Muscle layer of duodenum (tissue), 2 donors: ENCODE measurements at regions not wholly inside any gene's neighbourhood (a gene's known extent, or its start where the extent isn't known, plus 50 kb on each side); places are given as distances from the start of the nearest gene placed in this dataset.
"Not testable (repeated sequence)": the region's sequence is repeated elsewhere in the genome, so short reads cannot be mapped to it uniquely, and the experiment has no call there.

Experiments
- H3K27ac ChIP-seq: one replicate; pipeline ENCODE4 v1.7.0; 2013; ENCODE audit warnings: mild to moderate bottlenecking, low read length
- H3K27me3 ChIP-seq: one replicate; pipeline ENCODE4 v1.7.0; 2013; ENCODE audit warnings: low read depth, mild to moderate bottlenecking, control low read depth, low read length
- H3K36me3 ChIP-seq, 2 donors: one replicate each; pipeline ENCODE4 v1.7.0; 2013; ENCODE audit warnings: low read length in 2 of 2, control low read depth in 1 of 2, mild to moderate bottlenecking in 1 of 2; ENCODE audit not compliant: insufficient read depth in 2 of 2, control insufficient read depth in 1 of 2
- H3K4me1 ChIP-seq, 2 donors: one replicate each; pipeline ENCODE4 v1.7.0; 2013; ENCODE audit warnings: low read length in 2 of 2, mild to moderate bottlenecking in 2 of 2, control low read depth in 1 of 2, moderate library complexity in 1 of 2; ENCODE audit not compliant: insufficient read depth in 2 of 2, control insufficient read depth in 1 of 2
- H3K4me3 ChIP-seq, 2 donors: one replicate each; pipeline ENCODE4 v1.7.0; 2013; ENCODE audit warnings: low read length in 2 of 2, low read depth in 1 of 2, mild to moderate bottlenecking in 1 of 2
- H3K9me3 ChIP-seq, 2 donors: one replicate each; pipeline ENCODE4 v1.7.0; 2013; ENCODE audit warnings: low read length in 2 of 2, control low read depth in 1 of 2, mild to moderate bottlenecking in 1 of 2; ENCODE audit not compliant: control insufficient read depth in 1 of 2
- donor health status: healthy.

DNA sequence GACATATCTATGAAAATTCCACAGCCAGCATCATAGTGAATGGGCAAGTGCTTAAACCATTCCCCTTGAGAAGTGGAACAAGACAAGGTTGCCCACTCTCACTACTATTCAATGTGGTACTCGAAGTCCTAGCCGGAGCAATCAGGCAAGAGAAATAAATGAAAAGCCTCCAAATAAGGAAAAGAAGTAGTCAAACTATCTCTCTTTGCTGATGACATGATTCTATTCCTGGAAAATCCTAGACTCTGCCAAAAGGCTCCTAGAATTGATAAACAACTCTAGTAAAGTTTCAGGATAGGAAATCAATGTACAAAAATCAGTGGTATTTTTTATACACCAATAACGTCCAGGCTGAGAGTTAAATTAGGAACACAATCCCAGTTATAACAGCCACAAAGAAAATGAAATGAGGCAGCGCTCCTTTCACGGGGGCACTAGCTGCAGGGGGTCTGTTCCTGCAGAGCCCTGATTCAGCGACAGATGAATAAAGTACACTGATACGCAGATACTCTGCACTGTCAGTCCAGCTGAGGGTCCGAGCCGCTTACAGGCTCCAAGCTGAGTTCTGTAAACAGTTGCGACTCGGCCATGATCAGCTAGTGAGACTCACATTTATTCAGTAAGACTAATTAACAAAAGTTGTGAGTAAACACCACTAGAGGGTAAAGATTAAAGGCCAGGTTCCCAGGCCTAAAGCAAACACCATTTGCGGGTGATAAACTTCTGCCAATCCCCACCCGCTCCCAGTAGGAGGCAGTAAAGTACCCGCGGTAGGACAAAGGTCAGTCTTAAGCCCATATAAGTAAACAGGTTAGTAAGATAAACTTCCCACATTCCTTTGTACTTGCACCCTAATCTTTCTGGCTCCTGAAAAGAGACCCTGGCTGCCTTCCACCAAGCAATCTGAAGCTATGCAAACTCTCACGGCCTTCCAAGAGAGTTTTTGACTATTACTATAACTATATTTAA is 290.6 kb upstream of the GRID2 start:
- Histone ChIP-seq H3K4me3 (no peak overlapping the region), H3K27ac (no peak overlapping the region), H3K9me3 (no peaks in the 10 kb centered on the region)

DNA sequence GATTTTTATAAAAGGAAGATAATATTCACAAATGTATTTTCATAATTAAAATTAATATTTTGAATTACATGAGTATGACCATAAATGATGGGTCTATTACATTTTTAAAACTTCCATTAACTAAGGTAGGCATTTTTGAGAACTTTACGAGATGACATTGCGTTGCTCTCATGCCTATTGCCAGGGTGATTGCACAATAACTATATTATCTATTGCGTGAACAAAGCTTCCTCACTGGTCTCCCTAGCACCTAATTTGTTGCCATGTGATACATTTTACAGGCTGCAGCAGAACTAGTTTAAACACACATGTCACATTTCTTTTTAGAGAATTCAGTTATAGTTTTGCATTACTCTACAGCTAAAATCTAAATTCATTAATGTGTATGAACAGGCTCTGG is 289.7 kb upstream of the GRID2 start:
- Histone ChIP-seq H3K9me3 (no peaks in the 10 kb centered on the region), H3K27me3 (no peaks in the 10 kb centered on the region), H3K27ac (no peak overlapping the region), H3K4me3 (no peak overlapping the region), H3K36me3 (no peaks in the 10 kb centered on the region), H3K4me1 (no peaks in the 10 kb centered on the region)

More for the DNA sequence above, 290.6 kb upstream of the GRID2 start:
- no peaks in the 10 kb centered on the region for H3K36me3 ChIP-seq
- no peaks in the 10 kb centered on the region for H3K27me3 ChIP-seq
- H3K4me1 ChIP-seq: no peaks in the 10 kb centered on the region

DNA sequence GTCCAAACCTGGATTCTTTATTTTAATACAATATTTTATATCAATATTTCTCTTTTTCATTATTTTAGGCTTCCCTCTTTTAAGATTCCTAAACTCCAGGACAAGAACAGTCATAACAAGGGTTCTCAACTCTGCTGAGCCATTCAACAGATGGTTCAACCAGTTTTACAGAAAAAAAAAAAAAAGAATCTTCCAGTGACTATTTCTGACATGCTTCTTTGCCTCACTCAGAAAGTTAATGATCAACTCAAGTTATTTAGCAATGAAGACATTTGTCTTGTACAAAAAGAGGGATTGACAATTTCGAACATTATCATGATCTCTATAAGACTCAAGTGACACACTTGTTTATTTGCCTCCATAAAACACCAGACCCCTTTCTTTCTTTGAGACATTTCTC is 282.6 kb upstream of the GRID2 start:
- Histone ChIP-seq H3K4me1 (no peaks in the 10 kb centered on the region), H3K4me3 (no peak overlapping the region), H3K9me3 (no peaks in the 10 kb centered on the region), H3K27me3 (no peaks in the 10 kb centered on the region), H3K27ac (no peak overlapping the region), H3K36me3 (no peaks in the 10 kb centered on the region)

DNA sequence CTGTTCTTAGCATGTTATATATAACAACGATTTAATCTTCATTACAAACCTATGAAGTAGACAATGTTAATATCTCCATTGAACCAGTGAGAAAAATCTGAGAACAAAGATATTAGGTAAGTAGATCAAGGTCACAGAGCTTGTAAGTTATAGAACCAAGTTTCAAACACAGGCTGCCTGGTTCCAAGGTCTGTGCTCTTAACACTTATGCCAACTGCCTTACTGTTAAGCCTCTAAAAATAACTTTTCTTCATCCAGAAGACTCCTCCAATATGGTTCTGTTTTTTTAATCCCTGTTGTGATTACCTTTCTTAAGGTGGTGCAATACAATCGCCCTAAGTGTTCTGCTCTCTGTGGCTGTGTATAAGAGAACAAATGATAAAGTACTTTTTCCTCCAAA is 282.0 kb upstream of the GRID2 start:
- Histone ChIP-seq H3K27ac (no peak overlapping the region), H3K4me1 (no peaks in the 10 kb centered on the region), H3K27me3 (no peaks in the 10 kb centered on the region), H3K9me3 (no peaks in the 10 kb centered on the region), H3K36me3 (no peaks in the 10 kb centered on the region), H3K4me3 (no peak overlapping the region)

DNA sequence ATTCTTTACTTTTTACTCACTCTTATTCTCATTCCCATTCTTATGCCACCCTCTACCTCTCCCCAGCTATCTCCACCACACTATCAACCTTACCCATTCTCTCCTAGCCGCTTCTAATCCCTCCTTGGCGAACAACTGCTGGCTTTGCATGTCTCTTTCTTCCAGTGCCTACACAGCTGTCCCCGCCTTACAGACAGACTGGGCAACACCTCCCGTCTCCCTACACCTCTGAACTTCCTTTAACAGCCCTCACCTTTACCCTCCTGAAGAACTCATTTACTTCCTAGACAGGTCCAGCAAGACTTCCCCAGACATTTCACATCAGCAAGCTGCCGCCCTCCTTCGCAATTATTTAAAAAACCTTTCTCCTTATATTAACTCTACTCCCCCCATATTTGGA is 274.9 kb upstream of the GRID2 start:
- H3K4me3 ChIP-seq, H3K9me3 ChIP-seq, H3K36me3 ChIP-seq, H3K4me1 ChIP-seq, H3K27ac ChIP-seq, H3K27me3 ChIP-seq: not testable (repeated sequence)

DNA sequence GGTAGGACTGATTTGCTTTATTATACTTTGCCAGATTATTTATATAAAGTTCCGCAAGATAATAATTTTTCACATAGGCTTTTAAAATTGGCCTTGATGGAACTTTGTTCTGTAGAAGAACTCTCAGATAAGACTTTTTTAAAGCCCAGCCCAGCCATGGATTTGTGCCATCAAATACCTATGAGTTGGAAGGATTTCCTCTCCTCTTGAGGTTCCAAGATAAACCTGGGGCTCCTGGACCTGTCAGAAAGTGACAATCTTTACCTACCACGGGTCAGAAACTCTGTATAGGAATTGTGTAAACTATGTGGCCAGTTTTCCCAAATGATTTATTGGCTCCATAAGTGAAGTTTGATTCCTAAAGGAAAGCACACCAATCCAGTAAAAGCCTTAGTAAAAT is 271.9 kb upstream of the GRID2 start:
- H3K4me1 ChIP-seq: no peaks in the 10 kb centered on the region
- no peaks in the 10 kb centered on the region for H3K36me3 ChIP-seq
- H3K27me3 ChIP-seq: no peaks in the 10 kb centered on the region
- H3K27ac ChIP-seq: no peak overlapping the region
- H3K9me3 ChIP-seq: no peaks in the 10 kb centered on the region
- no peak overlapping the region for H3K4me3 ChIP-seq

DNA sequence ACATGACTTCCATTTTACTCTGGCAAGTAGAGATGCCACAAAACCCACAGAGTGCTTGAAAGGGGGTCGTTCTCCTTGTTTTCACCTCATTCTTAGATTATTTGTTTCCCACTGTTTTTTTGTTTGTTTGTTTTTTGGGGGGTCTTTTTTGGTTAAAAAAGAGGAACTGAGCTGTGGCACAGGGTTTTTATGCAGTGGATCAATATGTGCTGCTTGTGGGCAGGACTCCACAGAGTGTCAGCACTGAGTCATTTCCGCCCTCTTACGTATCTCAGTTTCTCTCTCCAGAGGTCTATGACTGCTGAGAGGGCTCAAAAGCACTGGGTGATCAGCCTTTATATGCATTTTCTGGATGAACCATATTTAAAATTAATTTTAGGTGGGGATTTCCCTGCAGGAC is 268.1 kb upstream of the GRID2 start:
- Histone ChIP-seq H3K27ac (no peak overlapping the region), H3K9me3 (no peaks in the 10 kb centered on the region)

DNA sequence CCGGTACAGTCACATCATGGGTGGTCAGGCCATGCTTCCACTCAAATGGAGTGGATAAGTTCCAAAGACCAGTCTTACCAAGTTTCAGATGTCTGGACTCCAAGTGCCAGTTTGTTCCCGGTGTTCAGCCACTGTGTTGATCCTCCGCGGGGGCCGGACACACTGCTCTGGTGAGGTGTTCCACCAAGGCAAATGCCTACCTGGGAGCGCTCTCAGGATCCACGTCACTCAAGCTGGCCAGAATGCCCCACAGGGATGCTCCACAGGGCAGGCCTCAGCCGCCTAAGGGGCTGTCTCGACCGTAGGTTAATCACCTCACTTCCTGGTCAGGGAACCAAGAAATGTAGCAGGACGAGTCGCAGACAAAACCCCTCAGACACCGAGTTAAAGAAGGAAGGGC is 258.0 kb upstream of the GRID2 start:
- Histone ChIP-seq H3K27ac (no peak overlapping the region), H3K27me3 (no peaks in the 10 kb centered on the region), H3K4me3 (no peak overlapping the region), H3K36me3 (no peaks in the 10 kb centered on the region), H3K9me3 (no peaks in the 10 kb centered on the region), H3K4me1 (no peaks in the 10 kb centered on the region)

More for the DNA sequence above, 268.1 kb upstream of the GRID2 start:
- H3K4me3 ChIP-seq: no peak overlapping the region
- no peaks in the 10 kb centered on the region for H3K36me3 ChIP-seq
- no peaks in the 10 kb centered on the region for H3K4me1 ChIP-seq
- H3K27me3 ChIP-seq: no peaks in the 10 kb centered on the region

DNA sequence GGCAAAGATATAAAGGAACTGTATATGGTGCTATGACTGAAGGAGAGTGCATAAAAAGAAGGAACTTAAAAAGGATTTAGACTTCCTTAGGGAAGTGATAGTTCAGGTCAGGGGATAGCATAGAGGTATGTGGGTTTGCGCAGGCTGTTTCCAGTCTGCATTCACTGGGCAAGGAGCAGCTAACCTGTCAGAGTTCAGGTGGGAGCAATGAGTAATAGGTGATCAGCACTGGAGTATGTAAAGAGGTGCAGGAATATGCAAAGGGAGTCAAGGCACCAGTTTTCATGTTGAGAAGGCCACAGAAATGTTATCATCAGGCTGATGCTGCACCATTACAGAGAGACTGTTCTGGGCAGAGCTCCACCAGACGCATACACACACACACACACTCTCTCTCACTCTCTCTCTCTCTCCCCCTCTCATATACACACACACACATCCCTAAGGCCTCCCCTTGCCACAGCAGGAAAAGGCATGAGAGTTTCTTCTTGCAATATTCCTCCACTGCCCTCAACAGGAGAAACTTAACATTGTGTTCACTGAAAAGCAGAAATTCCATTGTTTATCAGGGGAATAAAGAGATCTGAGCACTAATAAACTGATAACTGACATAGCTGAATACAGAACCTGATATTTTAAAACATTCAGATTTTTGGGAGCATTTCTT is 256.4 kb upstream of the GRID2 start:
- Histone ChIP-seq H3K27me3 (no peaks in the 10 kb centered on the region), H3K9me3 (peaks cover 0 to 3% of the 10 kb centered on the region in 2 donors), H3K4me3 (no peak overlapping the region), H3K27ac (no peak overlapping the region), H3K4me1 (no peaks in the 10 kb centered on the region), H3K36me3 (no peaks in the 10 kb centered on the region)

DNA sequence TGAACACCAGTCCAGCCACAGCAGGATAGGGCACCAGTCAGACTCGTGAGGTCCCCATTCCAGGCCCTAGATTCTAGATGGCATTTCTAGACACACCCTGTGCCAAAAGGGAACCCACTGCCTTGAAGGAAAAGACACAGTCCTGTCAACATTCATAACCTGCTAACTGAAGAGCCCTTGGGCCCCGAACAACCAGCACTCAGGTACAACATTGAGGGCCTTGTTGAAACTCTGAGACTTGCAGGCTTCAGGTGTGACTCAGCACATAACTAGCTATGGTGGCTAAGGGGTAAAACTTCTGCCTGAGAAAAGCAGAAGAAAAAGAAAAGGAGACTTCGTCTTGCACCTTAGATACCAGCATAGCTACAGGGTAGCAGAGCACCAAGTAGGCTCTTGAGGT is 252.9 kb upstream of the GRID2 start:
- no peaks in the 10 kb centered on the region for H3K36me3 ChIP-seq
- H3K27ac ChIP-seq: no peak overlapping the region
- H3K4me3 ChIP-seq: no peak overlapping the region
- no peaks in the 10 kb centered on the region for H3K4me1 ChIP-seq
- no peaks in the 10 kb centered on the region for H3K27me3 ChIP-seq
- H3K9me3 ChIP-seq: peaks cover 6 to 7% of the 10 kb centered on the region in 2 donors

DNA sequence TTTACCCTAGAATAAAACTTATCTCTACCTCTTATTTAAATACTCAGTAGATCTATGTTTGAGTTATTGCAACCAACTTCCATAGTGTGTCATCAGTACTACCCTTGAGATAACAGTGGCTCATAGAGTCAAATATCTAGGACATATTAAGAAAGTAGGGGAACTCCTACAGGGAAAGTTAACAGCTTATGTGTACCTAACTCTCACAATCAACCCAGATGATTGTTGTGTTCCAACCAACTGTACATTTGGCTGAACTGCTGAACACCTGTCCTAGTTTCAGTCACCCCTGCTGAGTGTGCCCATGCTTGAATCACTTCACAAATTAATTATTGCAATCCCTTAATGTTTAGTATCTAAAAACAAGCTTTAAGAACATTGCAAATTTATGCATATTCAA is 244.2 kb upstream of the GRID2 start:
- Histone ChIP-seq H3K4me1 (no peaks in the 10 kb centered on the region), H3K36me3 (no peaks in the 10 kb centered on the region), H3K27ac (no peak overlapping the region), H3K9me3 (no peaks in the 10 kb centered on the region), H3K4me3 (no peak overlapping the region), H3K27me3 (no peaks in the 10 kb centered on the region)
